Stomach (tissue), 8 donors: ENCODE measurements at regions not wholly inside any gene's neighbourhood (a gene's known extent, or its start where the extent isn't known, plus 50 kb on each side); places are given as distances from the start of the nearest gene placed in this dataset.

Source experiments
- DNase-seq, 2 donors: peaks; one replicate each; pipeline versions ENCODE4 v3.0.0 to v3.0.0-alpha.2; 2013 to 2019
- H3K27ac ChIP-seq, 5 donors: fragments of 200-600 bp in 4 of 5; sonication (generic) in 4 of 5; one replicate each; pipeline ENCODE4 v1.5.1; 2013 to 2019; ENCODE audit warnings: mild to moderate bottlenecking in 1 of 5, moderate library complexity in 1 of 5
- H3K27me3 ChIP-seq, 3 donors: fragments of 200-600 bp; sonication (generic); one replicate each; pipeline ENCODE4 v1.5.1; 2017 to 2019; ENCODE audit warnings: mixed run types in 1 of 3
- H3K36me3 ChIP-seq, 4 donors: fragments of 200-600 bp; sonication (generic); 1 replicate in 3 of 4; 2 replicates in 1 of 4; pipeline ENCODE4 v1.5.1; 2016 to 2019
- H3K4me1 ChIP-seq, 4 donors: fragments of 200-600 bp; sonication (generic); one replicate each; pipeline ENCODE4 v1.5.1; 2016 to 2019
- H3K4me3 ChIP-seq, 4 donors: fragments of 200-600 bp; sonication (generic) in 3 of 4; one replicate each; pipeline ENCODE4 v1.5.1; 2016 to 2019; ENCODE audit warnings: mild to moderate bottlenecking in 1 of 4
- H3K9me3 ChIP-seq, 4 donors: fragments of 200-600 bp; sonication (generic); one replicate each; pipeline ENCODE4 v1.5.1; 2016 to 2019
- CTCF ChIP-seq, 7 experiments: fragments of 450-650 bp in 4 of 7; fragments of 200-600 bp in 3 of 7; sonication (generic) in 3 of 7; IDR thresholded peaks; one replicate each; pipeline ENCODE4 v1.5.1; 2016 to 2019; ENCODE audit warnings: antibody characterized with exemption in 7 of 7, control low read depth in 2 of 7, mild to moderate bottlenecking in 1 of 7
- EP300 ChIP-seq: sonication (generic); formaldehyde crosslinking; IDR thresholded peaks from one replicate; pipeline ENCODE4 v1.6.1; 2017; ENCODE audit warnings: antibody characterized with exemption
- POLR2A ChIP-seq, 4 donors: fragments of 450-650 bp; IDR thresholded peaks; one replicate each; pipeline ENCODE4 v1.6.1; 2016; ENCODE audit warnings: antibody characterized with exemption in 4 of 4, control low read depth in 2 of 4, mild to moderate bottlenecking in 1 of 4, moderate library complexity in 1 of 4
- POLR2AphosphoS5 ChIP-seq, 3 donors: sonication (generic); formaldehyde crosslinking; IDR thresholded peaks; one replicate each; pipeline ENCODE4 v1.6.1; 2016; ENCODE audit warnings: antibody characterized with exemption in 3 of 3
- WGBS, 5 donors: extraction: QIAGEN DNeasy Blood & Tissue Kit in 3 of 5; methylation state at CpG; one replicate each; pipeline versions ENCODE4 v1.1.5 to v1.1.7; 2013 to 2018; 5-methylcytosine and 5-hydroxymethylcytosine counted together
- intact Hi-C: fragments of 100-400 bp; cut with DNase I; formaldehyde crosslinking; loops from one replicate; pipeline ENCODE4 v1.15.1; 2023; ENCODE audit warnings: low total_unique reads
- donor health status: healthy with polysubstance abuse.
- donor health status: Bipolar disorder and iron deficiency.
- donor health status: healthy.

- Histone ChIP-seq H3K27ac (no peak overlapping the region), H3K36me3 (no peaks in the 10 kb centered on the region), H3K9me3 (no peaks in the 10 kb centered on the region), H3K4me1 (peaks cover 0 to 13% (median 0%) of the 10 kb centered on the region in 4 donors), H3K4me3 (no peak overlapping the region), H3K27me3 (no peaks in the 10 kb centered on the region)
- no peak for DNase-seq
- WGBS, 5 donors = 25 to 41% (median 33%) methylated on average over 2 of the region's 2 CpGs
- TF ChIP-seq CTCF (IDR thresholded peaks at IDR 0.05) = no peak
- TF ChIP-seq POLR2A (IDR thresholded peaks at IDR 0.05) = no peak
- no peak for TF ChIP-seq EP300
- TF ChIP-seq POLR2AphosphoS5 (IDR thresholded peaks at IDR 0.05) = no peak
- intact Hi-C loops = no loop called here
These were observed 815.4 kb downstream of the PCDH17 start for GRCh38 chr13:58446979-58447378.

GRCh38 chr13:58452123-58452623 is 820.6 kb downstream of the PCDH17 start:
- TF ChIP-seq POLR2AphosphoS5 (IDR thresholded peaks at IDR 0.05) = no peak
- TF ChIP-seq EP300 = no peak
- no peak for TF ChIP-seq POLR2A (IDR thresholded peaks at IDR 0.05)
- TF ChIP-seq CTCF (IDR thresholded peaks at IDR 0.05) = no peak
- Histone ChIP-seq H3K4me1 (peaks cover 0 to 14% (median 0%) of the 10 kb centered on the region in 4 donors), H3K9me3 (peaks cover 0 to 14% (median 3%) of the 10 kb centered on the region in 4 donors), H3K27me3 (no peaks in the 10 kb centered on the region), H3K36me3 (no peaks in the 10 kb centered on the region), H3K4me3 (no peak overlapping the region), H3K27ac (no peak overlapping the region)
- WGBS, 5 donors = 19 to 43% (median 30%) methylated on average over 3 of the region's 3 CpGs
- DNase-seq = peak in 1 of 2 donors; percentile 63
- intact Hi-C loops = no loop called here

GRCh38 chr13:58455094-58455493 is 823.5 kb downstream of the PCDH17 start:
- Histone ChIP-seq H3K4me1 (peaks cover 0 to 7% (median 0%) of the 10 kb centered on the region in 4 donors), H3K27ac (no peak overlapping the region), H3K36me3 (no peaks in the 10 kb centered on the region), H3K4me3 (no peak overlapping the region), H3K9me3 (peaks cover 0 to 14% (median 3%) of the 10 kb centered on the region in 4 donors), H3K27me3 (no peaks in the 10 kb centered on the region)
- intact Hi-C loops = no loop called here
- TF ChIP-seq EP300 = no peak
- no peak for TF ChIP-seq POLR2A (IDR thresholded peaks at IDR 0.05)
- TF ChIP-seq POLR2AphosphoS5 (IDR thresholded peaks at IDR 0.05) = no peak
- TF ChIP-seq CTCF (IDR thresholded peaks at IDR 0.05) = no peak
- DNase-seq = no peak

GRCh38 chr13:58461217-58461616 is 829.7 kb downstream of the PCDH17 start:
- no peak for DNase-seq
- intact Hi-C loops = no loop called here
- Histone ChIP-seq H3K27ac (no peak overlapping the region), H3K36me3 (no peaks in the 10 kb centered on the region), H3K27me3 (no peaks in the 10 kb centered on the region), H3K9me3 (no peaks in the 10 kb centered on the region), H3K4me3 (no peak overlapping the region), H3K4me1 (no peaks in the 10 kb centered on the region)
- WGBS, 5 donors = 69 to 88% (median 78%) methylated on average over 2 of the region's 2 CpGs
- TF ChIP-seq CTCF (IDR thresholded peaks at IDR 0.05) (no peak), EP300 (no peak), POLR2AphosphoS5 (IDR thresholded peaks at IDR 0.05) (no peak), POLR2A (IDR thresholded peaks at IDR 0.05) (no peak)
